ENCODE measurements at regions not wholly inside any gene's neighbourhood (a gene's known extent, or its start where the extent isn't known, plus 50 kb on each side); places are given as distances from the start of the nearest gene placed in this dataset.

- DNase-seq (ENCODE audit: low spot score) = no peak
- no peak for FAIRE-seq
Measured at GRCh38 chr10:131844529-131845084, 56.2 kb upstream of the PPP2R2D start.

GRCh38 chr10:131845505-131846239, 55.1 kb upstream of the PPP2R2D start:
- DNase-seq (ENCODE audit: low spot score) (no peak), FAIRE-seq (no peak)

- DNase-seq (ENCODE audit: low spot score) (no peak), FAIRE-seq (no peak)
Measured at GRCh38 chr10:131846240-131847101, 54.3 kb upstream of the PPP2R2D start.

- FAIRE-seq = no peak
- DNase-seq (ENCODE audit: low spot score) = no peak
Measured at GRCh38 chr10:131847241-131847783, 53.5 kb upstream of the PPP2R2D start.

- FAIRE-seq (no peak), DNase-seq (ENCODE audit: low spot score) (no peak)
Measured at GRCh38 chr10:131848296-131848695, 52.5 kb upstream of the PPP2R2D start.

- FAIRE-seq (no peak), DNase-seq (ENCODE audit: low spot score) (no peak)
Measured at GRCh38 chr10:131848741-131849590, 51.8 kb upstream of the PPP2R2D start.

- DNase-seq (ENCODE audit: low spot score) (no peak), FAIRE-seq (no peak)
Measured at GRCh38 chr10:131849591-131850382, 51.0 kb upstream of the PPP2R2D start.

GRCh38 chr10:131850383-131850870, 50.4 kb upstream of the PPP2R2D start:
- DNase-seq (ENCODE audit: low spot score) (no peak), FAIRE-seq (no peak)

All from urothelium cell line (cell line).